SK-N-SH treated with all-trans-retinoic acid at 6 μM for 48 hours (cell line): ENCODE measurements at regions not wholly inside any gene's neighbourhood (a gene's known extent, or its start where the extent isn't known, plus 50 kb on each side); places are given as distances from the start of the nearest gene placed in this dataset.

ENCODE experiments used
- ATAC-seq: fragments of 200-7000 bp; cut with Tn5 transposase; 3 replicates; pipeline ENCODE4 v1.9.1; 2020; ENCODE audit warnings: mild to moderate bottlenecking, moderate library complexity
- CSDC2 ChIP-seq: fragments of 250-450 bp; sonication (Bioruptor Pico); IDR thresholded peaks from 2 replicates; pipeline ENCODE4 v1.5.0; 2020; ENCODE audit warnings: mild to moderate bottlenecking, moderate library complexity
- ESRRG ChIP-seq: fragments of 250-450 bp; sonication (Bioruptor Pico); IDR thresholded peaks from 2 replicates; pipeline ENCODE4 v1.6.1; 2021; ENCODE audit warnings: mild to moderate bottlenecking
- GLIS3 ChIP-seq: fragments of 250-450 bp; sonication (Bioruptor Pico); IDR thresholded peaks from 2 replicates; pipeline ENCODE4 v1.5.0; 2020; ENCODE audit warnings: mild to moderate bottlenecking, moderate library complexity
- ISL1 ChIP-seq: fragments of 250-450 bp; sonication (Bioruptor Pico); IDR thresholded peaks from 2 replicates; pipeline ENCODE4 v2.1.2; 2022; ENCODE audit warnings: mild to moderate bottlenecking, moderate library complexity
- RARB ChIP-seq: fragments of 250-450 bp; sonication (Bioruptor Pico); IDR thresholded peaks from 2 replicates; pipeline ENCODE4 v1.8.0; 2021; ENCODE audit warnings: mild to moderate bottlenecking, moderate library complexity
- SNAI2 ChIP-seq: fragments of 250-450 bp; sonication (Bioruptor Pico); IDR thresholded peaks from 2 replicates; pipeline ENCODE4 v1.5.0; 2020; ENCODE audit warnings: mild to moderate bottlenecking, moderate library complexity
- TOX ChIP-seq: fragments of 250-450 bp; sonication (Bioruptor Pico); IDR thresholded peaks from 2 replicates; pipeline ENCODE4 v1.8.0; 2021; ENCODE audit warnings: mild to moderate bottlenecking, moderate library complexity, borderline replicate concordance
- ZC3H10 ChIP-seq: fragments of 250-450 bp; sonication (Bioruptor Pico); IDR thresholded peaks from 2 replicates; pipeline ENCODE4 v1.5.1; 2021; ENCODE audit warnings: mild to moderate bottlenecking, moderate library complexity
- ZNF565 ChIP-seq: fragments of 450-650 bp; formaldehyde crosslinking; conservative IDR thresholded peaks from 2 replicates; pipeline ENCODE4 v1.5.0; 2020; ENCODE audit warnings: low read depth, mild to moderate bottlenecking, moderate library complexity
- ZNF70 ChIP-seq: fragments of 450-650 bp; formaldehyde crosslinking; IDR thresholded peaks from 2 replicates; pipeline ENCODE4 v1.5.0; 2020; ENCODE audit warnings: mild to moderate bottlenecking, moderate library complexity
- TF ChIP-seq, protein P1 (sequence below): fragments of 250-450 bp; sonication (Bioruptor Pico); IDR thresholded peaks from 2 replicates; pipeline ENCODE4 v1.5.1; 2020; ENCODE audit warnings: low read depth, mild to moderate bottlenecking, moderate library complexity
- TF ChIP-seq, protein P2 (sequence below): fragments of 250-450 bp; sonication (Bioruptor Pico); IDR thresholded peaks from 2 replicates; pipeline ENCODE4 v1.5.0; 2020; ENCODE audit warnings: mild to moderate bottlenecking, moderate library complexity
- TF ChIP-seq, protein P3 (sequence below): fragments of 250-450 bp; sonication (Bioruptor Pico); IDR thresholded peaks from 2 replicates; pipeline ENCODE4 v1.5.1; 2021; ENCODE audit warnings: mild to moderate bottlenecking, moderate library complexity
- TF ChIP-seq, protein P4 (sequence below): fragments of 250-450 bp; sonication (Bioruptor Pico); IDR thresholded peaks from 2 replicates; pipeline ENCODE4 v1.8.0; 2021; ENCODE audit warnings: low read depth, mild to moderate bottlenecking, moderate library complexity, borderline replicate concordance
- TF ChIP-seq, protein P5 (sequence below): fragments of 250-450 bp; sonication (Bioruptor Pico); IDR thresholded peaks from 2 replicates; pipeline ENCODE4 v1.8.0; 2020; ENCODE audit warnings: mild to moderate bottlenecking, moderate library complexity, borderline replicate concordance

DNA sequence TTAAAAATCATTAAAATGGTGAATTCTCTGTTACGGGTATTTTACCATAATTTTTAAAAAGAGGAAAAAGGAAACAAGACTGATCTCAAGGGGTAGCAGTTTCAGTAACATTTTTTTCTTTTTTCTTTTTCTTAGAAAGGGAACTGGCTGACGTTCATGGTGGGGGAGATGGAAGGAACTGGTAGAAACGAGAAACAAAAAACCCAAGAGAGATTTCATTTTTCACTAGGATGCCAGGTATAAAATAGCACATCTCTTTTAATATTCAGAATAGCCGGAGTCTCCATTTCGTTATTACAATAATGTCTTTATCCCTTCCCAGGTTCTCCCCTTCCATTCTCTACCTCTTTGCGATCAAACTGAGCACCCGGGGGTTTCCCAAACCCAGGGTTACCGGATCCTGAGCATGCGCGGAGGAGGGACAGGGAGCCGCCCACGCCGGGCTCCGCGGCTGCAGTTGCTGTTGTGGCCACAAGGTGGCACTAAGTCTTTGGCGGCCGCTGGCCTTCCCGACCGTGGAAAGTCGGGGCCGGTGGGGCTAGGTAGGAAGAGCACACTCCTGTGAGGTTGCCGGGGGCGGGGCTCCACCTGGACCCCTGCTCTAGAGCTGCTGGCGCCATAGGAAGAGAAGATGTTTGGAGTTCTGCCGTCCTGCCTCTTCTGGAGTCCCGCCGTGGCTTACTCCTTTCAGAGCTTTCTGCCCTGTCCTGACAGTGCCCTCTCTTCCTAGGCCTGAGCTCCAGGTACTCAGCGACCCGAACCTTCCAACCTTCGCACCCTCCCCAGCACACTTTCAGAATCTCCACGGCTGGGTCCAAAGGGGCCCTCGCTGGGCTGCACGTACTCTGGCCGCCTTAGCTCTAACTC is 146.8 kb downstream of the SH3BGRL2 start:
- TF ChIP-seq, protein P1, sequence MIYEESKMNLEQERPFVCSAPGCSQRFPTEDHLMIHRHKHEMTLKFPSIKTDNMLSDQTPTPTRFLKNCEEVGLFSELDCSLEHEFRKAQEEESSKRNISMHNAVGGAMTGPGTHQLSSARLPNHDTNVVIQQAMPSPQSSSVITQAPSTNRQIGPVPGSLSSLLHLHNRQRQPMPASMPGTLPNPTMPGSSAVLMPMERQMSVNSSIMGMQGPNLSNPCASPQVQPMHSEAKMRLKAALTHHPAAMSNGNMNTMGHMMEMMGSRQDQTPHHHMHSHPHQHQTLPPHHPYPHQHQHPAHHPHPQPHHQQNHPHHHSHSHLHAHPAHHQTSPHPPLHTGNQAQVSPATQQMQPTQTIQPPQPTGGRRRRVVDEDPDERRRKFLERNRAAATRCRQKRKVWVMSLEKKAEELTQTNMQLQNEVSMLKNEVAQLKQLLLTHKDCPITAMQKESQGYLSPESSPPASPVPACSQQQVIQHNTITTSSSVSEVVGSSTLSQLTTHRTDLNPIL (CRISPR knock-in tag) = no peak
- TF ChIP-seq, protein P2, sequence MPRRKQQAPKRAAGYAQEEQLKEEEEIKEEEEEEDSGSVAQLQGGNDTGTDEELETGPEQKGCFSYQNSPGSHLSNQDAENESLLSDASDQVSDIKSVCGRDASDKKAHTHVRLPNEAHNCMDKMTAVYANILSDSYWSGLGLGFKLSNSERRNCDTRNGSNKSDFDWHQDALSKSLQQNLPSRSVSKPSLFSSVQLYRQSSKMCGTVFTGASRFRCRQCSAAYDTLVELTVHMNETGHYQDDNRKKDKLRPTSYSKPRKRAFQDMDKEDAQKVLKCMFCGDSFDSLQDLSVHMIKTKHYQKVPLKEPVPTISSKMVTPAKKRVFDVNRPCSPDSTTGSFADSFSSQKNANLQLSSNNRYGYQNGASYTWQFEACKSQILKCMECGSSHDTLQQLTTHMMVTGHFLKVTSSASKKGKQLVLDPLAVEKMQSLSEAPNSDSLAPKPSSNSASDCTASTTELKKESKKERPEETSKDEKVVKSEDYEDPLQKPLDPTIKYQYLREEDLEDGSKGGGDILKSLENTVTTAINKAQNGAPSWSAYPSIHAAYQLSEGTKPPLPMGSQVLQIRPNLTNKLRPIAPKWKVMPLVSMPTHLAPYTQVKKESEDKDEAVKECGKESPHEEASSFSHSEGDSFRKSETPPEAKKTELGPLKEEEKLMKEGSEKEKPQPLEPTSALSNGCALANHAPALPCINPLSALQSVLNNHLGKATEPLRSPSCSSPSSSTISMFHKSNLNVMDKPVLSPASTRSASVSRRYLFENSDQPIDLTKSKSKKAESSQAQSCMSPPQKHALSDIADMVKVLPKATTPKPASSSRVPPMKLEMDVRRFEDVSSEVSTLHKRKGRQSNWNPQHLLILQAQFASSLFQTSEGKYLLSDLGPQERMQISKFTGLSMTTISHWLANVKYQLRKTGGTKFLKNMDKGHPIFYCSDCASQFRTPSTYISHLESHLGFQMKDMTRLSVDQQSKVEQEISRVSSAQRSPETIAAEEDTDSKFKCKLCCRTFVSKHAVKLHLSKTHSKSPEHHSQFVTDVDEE (CRISPR knock-in tag) = no peak
- TF ChIP-seq ZC3H10 (CRISPR knock-in tag) = no peak
- TF ChIP-seq, protein P3, sequence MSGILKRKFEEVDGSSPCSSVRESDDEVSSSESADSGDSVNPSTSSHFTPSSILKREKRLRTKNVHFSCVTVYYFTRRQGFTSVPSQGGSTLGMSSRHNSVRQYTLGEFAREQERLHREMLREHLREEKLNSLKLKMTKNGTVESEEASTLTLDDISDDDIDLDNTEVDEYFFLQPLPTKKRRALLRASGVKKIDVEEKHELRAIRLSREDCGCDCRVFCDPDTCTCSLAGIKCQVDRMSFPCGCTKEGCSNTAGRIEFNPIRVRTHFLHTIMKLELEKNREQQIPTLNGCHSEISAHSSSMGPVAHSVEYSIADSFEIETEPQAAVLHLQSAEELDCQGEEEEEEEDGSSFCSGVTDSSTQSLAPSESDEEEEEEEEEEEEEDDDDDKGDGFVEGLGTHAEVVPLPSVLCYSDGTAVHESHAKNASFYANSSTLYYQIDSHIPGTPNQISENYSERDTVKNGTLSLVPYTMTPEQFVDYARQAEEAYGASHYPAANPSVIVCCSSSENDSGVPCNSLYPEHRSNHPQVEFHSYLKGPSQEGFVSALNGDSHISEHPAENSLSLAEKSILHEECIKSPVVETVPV (CRISPR knock-in tag) = no peak
- TF ChIP-seq RARB (CRISPR knock-in tag) = no peak
- peak; percentile 96 for ATAC-seq

DNA sequence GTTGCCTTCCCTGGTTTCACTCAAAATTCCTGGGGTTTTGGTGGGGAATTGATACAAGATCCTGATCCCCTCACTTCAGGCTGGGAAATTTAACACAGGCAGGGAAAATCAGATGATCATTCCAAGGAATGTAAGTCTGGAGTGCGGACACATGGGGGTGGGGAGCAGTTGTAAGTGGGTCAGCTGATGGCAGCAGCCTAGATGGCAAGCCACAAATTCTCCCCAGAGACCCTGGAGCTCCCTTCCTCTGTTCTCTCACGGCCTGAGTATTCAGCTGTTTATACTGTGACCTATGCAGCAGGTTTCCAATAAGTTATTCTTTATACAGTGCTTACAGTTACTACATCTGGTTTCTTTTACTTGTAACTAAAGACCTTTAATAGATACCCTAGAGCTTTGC is 144.9 kb downstream of the SH3BGRL2 start:
- TF ChIP-seq ESRRG = no peak
- no peak for TF ChIP-seq CSDC2
- TF ChIP-seq, protein P3 (CRISPR knock-in tag) = no peak
- TF ChIP-seq ZNF565 = no peak
- no peak for TF ChIP-seq GLIS3 (CRISPR knock-in tag)
- TF ChIP-seq, protein P4, sequence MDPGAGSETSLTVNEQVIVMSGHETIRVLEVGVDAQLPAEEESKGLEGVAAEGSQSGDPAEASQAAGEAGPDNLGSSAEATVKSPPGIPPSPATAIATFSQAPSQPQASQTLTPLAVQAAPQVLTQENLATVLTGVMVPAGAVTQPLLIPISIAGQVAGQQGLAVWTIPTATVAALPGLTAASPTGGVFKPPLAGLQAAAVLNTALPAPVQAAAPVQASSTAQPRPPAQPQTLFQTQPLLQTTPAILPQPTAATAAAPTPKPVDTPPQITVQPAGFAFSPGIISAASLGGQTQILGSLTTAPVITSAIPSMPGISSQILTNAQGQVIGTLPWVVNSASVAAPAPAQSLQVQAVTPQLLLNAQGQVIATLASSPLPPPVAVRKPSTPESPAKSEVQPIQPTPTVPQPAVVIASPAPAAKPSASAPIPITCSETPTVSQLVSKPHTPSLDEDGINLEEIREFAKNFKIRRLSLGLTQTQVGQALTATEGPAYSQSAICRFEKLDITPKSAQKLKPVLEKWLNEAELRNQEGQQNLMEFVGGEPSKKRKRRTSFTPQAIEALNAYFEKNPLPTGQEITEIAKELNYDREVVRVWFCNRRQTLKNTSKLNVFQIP (CRISPR knock-in tag) = no peak
- TF ChIP-seq SNAI2 (CRISPR knock-in tag) = no peak
- TF ChIP-seq, protein P5, sequence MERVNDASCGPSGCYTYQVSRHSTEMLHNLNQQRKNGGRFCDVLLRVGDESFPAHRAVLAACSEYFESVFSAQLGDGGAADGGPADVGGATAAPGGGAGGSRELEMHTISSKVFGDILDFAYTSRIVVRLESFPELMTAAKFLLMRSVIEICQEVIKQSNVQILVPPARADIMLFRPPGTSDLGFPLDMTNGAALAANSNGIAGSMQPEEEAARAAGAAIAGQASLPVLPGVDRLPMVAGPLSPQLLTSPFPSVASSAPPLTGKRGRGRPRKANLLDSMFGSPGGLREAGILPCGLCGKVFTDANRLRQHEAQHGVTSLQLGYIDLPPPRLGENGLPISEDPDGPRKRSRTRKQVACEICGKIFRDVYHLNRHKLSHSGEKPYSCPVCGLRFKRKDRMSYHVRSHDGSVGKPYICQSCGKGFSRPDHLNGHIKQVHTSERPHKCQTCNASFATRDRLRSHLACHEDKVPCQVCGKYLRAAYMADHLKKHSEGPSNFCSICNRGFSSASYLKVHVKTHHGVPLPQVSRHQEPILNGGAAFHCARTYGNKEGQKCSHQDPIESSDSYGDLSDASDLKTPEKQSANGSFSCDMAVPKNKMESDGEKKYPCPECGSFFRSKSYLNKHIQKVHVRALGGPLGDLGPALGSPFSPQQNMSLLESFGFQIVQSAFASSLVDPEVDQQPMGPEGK (CRISPR knock-in tag) = no peak
- no peak for TF ChIP-seq ISL1 (CRISPR knock-in tag)
- TF ChIP-seq, protein P1 (CRISPR knock-in tag) = no peak
- TF ChIP-seq, protein P2 (CRISPR knock-in tag) = no peak
- no peak for TF ChIP-seq ZNF70 (CRISPR knock-in tag)
- no peak for TF ChIP-seq TOX
- TF ChIP-seq ZC3H10 (CRISPR knock-in tag) = no peak
- ATAC-seq = no peak
